ENCODE measurements at regions not wholly inside any gene's neighbourhood (a gene's known extent, or its start where the extent isn't known, plus 50 kb on each side); places are given as distances from the start of the nearest gene placed in this dataset.

- Histone ChIP-seq H3K4me1 (ENCODE audit: low read depth) (no peaks in the 10 kb centered on the region), H3K27me3 (no peaks in the 10 kb centered on the region), H3K36me3 (no peaks in the 10 kb centered on the region), H3K27ac (no peak overlapping the region), H3K4me3 (no peak overlapping the region), H3K9me3 (ENCODE audit: low read depth) (no peaks in the 10 kb centered on the region)
- TF ChIP-seq CTCF (IDR thresholded peaks at IDR 0.05; ENCODE audit: low read depth, low read length): no peak
- DNase-seq (ENCODE audit: low read depth in 1 of 2, low spot score in 1 of 2): no peak
These were observed 162.1 kb upstream of the MPHOSPH6 start for GRCh38 chr16:82331974-82332750.

GRCh38 chr16:82331397-82331796 lies 161.4 kb upstream of the MPHOSPH6 start:
- no peaks in the 10 kb centered on the region for H3K9me3 ChIP-seq (ENCODE audit: low read depth)
- no peaks in the 10 kb centered on the region for H3K36me3 ChIP-seq
- peaks cover 1% of the 10 kb centered on the region for H3K27me3 ChIP-seq
- DNase-seq (ENCODE audit: low read depth in 1 of 2, low spot score in 1 of 2): no peak
- H3K4me3 ChIP-seq: no peak overlapping the region
- no peak for TF ChIP-seq CTCF (IDR thresholded peaks at IDR 0.05; ENCODE audit: low read depth, low read length)
- H3K4me1 ChIP-seq (ENCODE audit: low read depth): no peaks in the 10 kb centered on the region
- H3K27ac ChIP-seq: no peak overlapping the region

GRCh38 chr16:82329504-82330192 lies 159.6 kb upstream of the MPHOSPH6 start:
- TF ChIP-seq CTCF (IDR thresholded peaks at IDR 0.05; ENCODE audit: low read depth, low read length): no peak
- H3K27ac ChIP-seq: no peak overlapping the region
- no peak overlapping the region for H3K4me3 ChIP-seq
- H3K27me3 ChIP-seq: peaks cover 7% of the 10 kb centered on the region
- H3K4me1 ChIP-seq (ENCODE audit: low read depth): no peaks in the 10 kb centered on the region
- no peaks in the 10 kb centered on the region for H3K36me3 ChIP-seq
- no peak for DNase-seq (ENCODE audit: low read depth in 1 of 2, low spot score in 1 of 2)
- H3K9me3 ChIP-seq (ENCODE audit: low read depth): no peaks in the 10 kb centered on the region

GRCh38 chr16:82328881-82329469 lies 159.0 kb upstream of the MPHOSPH6 start:
- DNase-seq (ENCODE audit: low read depth in 1 of 2, low spot score in 1 of 2): no peak
- Histone ChIP-seq H3K4me3 (no peak overlapping the region), H3K4me1 (ENCODE audit: low read depth) (no peaks in the 10 kb centered on the region), H3K36me3 (no peaks in the 10 kb centered on the region), H3K27me3 (peaks cover 7% of the 10 kb centered on the region), H3K9me3 (ENCODE audit: low read depth) (no peaks in the 10 kb centered on the region), H3K27ac (no peak overlapping the region)
- no peak for TF ChIP-seq CTCF (IDR thresholded peaks at IDR 0.05; ENCODE audit: low read depth, low read length)

- Histone ChIP-seq H3K4me1 (ENCODE audit: low read depth) (no peaks in the 10 kb centered on the region), H3K4me3 (no peak overlapping the region), H3K27me3 (peaks cover 7% of the 10 kb centered on the region), H3K9me3 (ENCODE audit: low read depth) (no peaks in the 10 kb centered on the region), H3K36me3 (no peaks in the 10 kb centered on the region), H3K27ac (no peak overlapping the region)
- TF ChIP-seq CTCF (IDR thresholded peaks at IDR 0.05; ENCODE audit: low read depth, low read length): no peak
- DNase-seq (ENCODE audit: low read depth in 1 of 2, low spot score in 1 of 2): no peak
These were observed 153.1 kb upstream of the MPHOSPH6 start for GRCh38 chr16:82323171-82323570.
